Endothelial cell of umbilical vein (primary cell): ENCODE measurements at regions not wholly inside any gene's neighbourhood (a gene's known extent, or its start where the extent isn't known, plus 50 kb on each side); places are given as distances from the start of the nearest gene placed in this dataset.

Experiments
- BruUV-seq: library from RNA; stranded (reverse); fragments of 400-500 nt; replicated peaks from 2 replicates; lab custom pipeline; 2021; lab: Mats Ljungman, UMichigan
- CTCF ChIA-PET: fragments of 300-600, 350-600 bp; sonication (Branson Sonifier 250); formaldehyde crosslinking; loops from one replicate; lab custom pipeline; 2021; ENCODE audit warnings: antibody characterized with exemption, inconsistent platforms; lab: Charles Lee
- POLR2A ChIA-PET: fragments of 300-600, 350-600 bp; sonication (Branson Sonifier 250); formaldehyde crosslinking; loops from one replicate; lab custom pipeline; 2021; ENCODE audit warnings: antibody characterized with exemption, inconsistent platforms; lab: Charles Lee
- DNase-seq: peaks from one replicate; pipeline ENCODE4 v3.0.0-alpha.2; 2011; ENCODE audit warnings: low read depth, low spot score
- FAIRE-seq: peaks from 2 replicates; lab custom pipeline; 2011; peaks lifted over from hg19 to GRCh38; lab: Jason Lieb, UNC
- H2AFZ ChIP-seq: 2 replicates; pipeline ENCODE4 v1.6.0; 2012; ENCODE audit warnings: low read depth, low read length, control low read depth, inconsistent platforms
- H3K27ac ChIP-seq: 2 replicates; pipeline ENCODE4 v1.5.1; 2011; ENCODE audit warnings: low read depth, mild to moderate bottlenecking, control low read depth, low read length, moderate library complexity; ENCODE audit not compliant: insufficient read depth
- H3K27me3 ChIP-seq, 2 experiments: 2 replicates each; pipeline versions ENCODE4 v1.6.0 to v1.6.1; 2011; ENCODE audit warnings: low read length in 2 of 2, mixed read lengths in 1 of 2; ENCODE audit not compliant: control insufficient read depth in 2 of 2, insufficient read depth in 2 of 2
- H3K36me3 ChIP-seq, 2 experiments: 2 replicates in 1 of 2; 3 replicates in 1 of 2; pipeline ENCODE4 v1.5.1; 2011; ENCODE audit warnings: low read length in 2 of 2, mild to moderate bottlenecking in 1 of 2, moderate library complexity in 1 of 2; ENCODE audit not compliant: control insufficient read depth in 2 of 2, insufficient read depth in 2 of 2; ENCODE audit errors: extremely low read depth in 1 of 2
- H3K4me1 ChIP-seq: 3 replicates; pipeline ENCODE4 v1.5.1; 2011; ENCODE audit warnings: mild to moderate bottlenecking, low read length; ENCODE audit not compliant: control insufficient read depth, insufficient read depth; ENCODE audit errors: extremely low read depth
- H3K4me2 ChIP-seq: 2 replicates; pipeline ENCODE4 v1.6.1; 2011; ENCODE audit warnings: low read length, control low read depth, mixed read lengths; ENCODE audit not compliant: insufficient read depth
- H3K4me3 ChIP-seq, 3 experiments: fragments of 200-600 bp in 1 of 3; sonication (generic), shearing (Covaris generic) in 1 of 3; replicated peaks in 1 of 3; 2 replicates each; pipeline ENCODE4 v1.5.1; 2011 to 2016; ENCODE audit warnings: control low read depth in 3 of 3, low read length in 3 of 3, mild to moderate bottlenecking in 2 of 3, inconsistent platforms in 1 of 3, low read depth in 1 of 3, moderate library complexity in 1 of 3; ENCODE audit not compliant: insufficient read depth in 1 of 3
- H3K79me2 ChIP-seq: 2 replicates; pipeline ENCODE4 v1.6.0; 2012; ENCODE audit warnings: low read length, inconsistent platforms; ENCODE audit not compliant: control insufficient read depth, insufficient read depth
- H3K9ac ChIP-seq: replicated peaks from 2 replicates; pipeline ENCODE3; 2011; ENCODE audit warnings: low read length, control low read depth; ENCODE audit not compliant: insufficient read depth; ENCODE audit errors: extremely low read depth
- H3K9me1 ChIP-seq: replicated peaks from 3 replicates; pipeline ENCODE4 v1.6.0; 2011; ENCODE audit warnings: mild to moderate bottlenecking, low read length; ENCODE audit not compliant: control insufficient read depth, insufficient read depth; ENCODE audit errors: extremely low read depth
- H3K9me3 ChIP-seq: replicated peaks from 2 replicates; pipeline ENCODE4 v1.5.1; 2012; ENCODE audit warnings: low read length, inconsistent platforms; ENCODE audit not compliant: control insufficient read depth, insufficient read depth
- H4K20me1 ChIP-seq: replicated peaks from 2 replicates; pipeline ENCODE3; 2011; ENCODE audit warnings: mild to moderate bottlenecking, low read length; ENCODE audit not compliant: control insufficient read depth, insufficient read depth; ENCODE audit errors: extremely low read depth
- EZH2 ChIP-seq: IDR thresholded peaks from 2 replicates; pipeline ENCODE4 v1.6.1; 2012; ENCODE audit warnings: borderline replicate concordance, low read depth, mild to moderate bottlenecking, moderate library complexity, low read length, inconsistent platforms; ENCODE audit not compliant: severe bottlenecking
- FOS ChIP-seq: IDR thresholded peaks from 2 replicates; pipeline ENCODE4 v1.6.1; 2011; ENCODE audit warnings: mild to moderate bottlenecking, low read length, moderate library complexity, borderline replicate concordance; ENCODE audit not compliant: insufficient read depth
- GATA2 ChIP-seq: IDR thresholded peaks from 2 replicates; pipeline ENCODE4 v1.7.0; 2011; ENCODE audit warnings: low read depth, mild to moderate bottlenecking, moderate library complexity, mixed read lengths, low read length; ENCODE audit not compliant: insufficient read length, insufficient read depth
- JUN ChIP-seq: IDR thresholded peaks from 2 replicates; pipeline ENCODE4 v1.6.1; 2011; ENCODE audit warnings: borderline replicate concordance, low read depth; ENCODE audit not compliant: insufficient read length, insufficient read depth
- MYC ChIP-seq: IDR thresholded peaks from one replicate; pipeline ENCODE4 v1.6.1; 2011; ENCODE audit warnings: mild to moderate bottlenecking, low read depth, low read length
- POLR2A ChIP-seq: IDR thresholded peaks from 2 replicates; pipeline ENCODE4 v1.6.1; 2012; ENCODE audit warnings: low read depth, mild to moderate bottlenecking, control low read depth, low read length
- POLR2AphosphoS5 ChIP-seq: IDR thresholded peaks from 2 replicates; pipeline ENCODE4 v1.6.1; 2012; ENCODE audit warnings: low read depth, mild to moderate bottlenecking, control low read depth, low read length, moderate library complexity; ENCODE audit not compliant: insufficient read depth
- dilution Hi-C: fragments of 300-500 bp; cut with MboI; formaldehyde crosslinking; loops from one replicate; pipeline ENCODE4 v1.15.0; 2019; ENCODE audit warnings: low sequenced_read_pairs; ENCODE audit not compliant: extremely low pct_ligation_motif_present
- intact Hi-C: fragments of 100-400 bp; cut with micrococcal nuclease; formaldehyde crosslinking; loops from one replicate; pipeline ENCODE4 v1.10.0; 2022
- TF ChIP-seq, protein P1 (sequence below): IDR thresholded peaks from 2 replicates; pipeline ENCODE4 v1.6.1; 2011; ENCODE audit not compliant: insufficient read depth, insufficient read length
- TF ChIP-seq, protein P2 (sequence below), 2 donors: IDR thresholded peaks; 1 replicate in 1 of 2; 2 replicates in 1 of 2; pipeline ENCODE4 v1.5.1; 2011; ENCODE audit warnings: low read length in 2 of 2, mild to moderate bottlenecking in 2 of 2, moderate library complexity in 2 of 2, control low read depth in 1 of 2, inconsistent platforms in 1 of 2, low read depth in 1 of 2; ENCODE audit not compliant: insufficient read depth in 1 of 2; ENCODE audit errors: extremely low read depth in 1 of 2

DNA sequence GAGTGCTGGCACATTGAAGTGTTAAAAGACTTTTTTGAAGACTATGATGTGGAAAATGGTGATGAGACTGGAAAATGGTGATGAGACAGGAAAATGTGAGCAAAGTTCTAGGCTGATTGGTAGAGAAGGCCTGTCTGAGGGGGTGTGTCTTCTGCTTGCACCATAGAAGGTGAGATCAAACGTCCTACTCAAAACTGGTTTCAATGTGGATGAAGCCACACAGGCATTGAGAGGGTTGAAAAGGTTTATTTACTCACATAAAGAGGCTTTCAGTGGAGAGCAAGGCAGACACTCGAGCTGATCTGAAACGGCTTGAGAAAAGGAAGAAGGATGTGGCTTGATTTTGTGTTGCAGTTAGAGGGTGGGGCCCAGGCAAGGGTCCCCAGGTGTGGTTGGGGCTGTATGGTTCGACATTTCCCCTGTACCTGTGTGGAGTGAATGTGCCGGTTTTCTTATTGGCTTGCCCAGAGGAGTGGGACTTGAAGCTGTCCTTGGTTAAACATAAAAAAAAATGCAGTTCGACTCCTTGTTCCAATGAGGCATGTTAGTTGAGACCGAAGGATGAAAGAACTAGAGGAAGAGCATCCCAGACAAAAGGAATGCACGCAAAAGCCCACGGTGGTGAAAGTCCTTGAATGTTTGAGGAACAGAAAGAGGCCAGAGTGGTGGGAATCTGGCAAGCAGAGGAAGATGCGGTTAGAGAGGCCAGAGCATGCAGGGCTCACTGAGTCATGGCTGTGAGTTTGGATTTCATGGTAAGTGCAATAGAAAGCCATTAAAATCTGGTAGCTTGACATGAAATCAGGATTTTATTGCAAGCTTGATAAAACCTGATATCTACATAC lies 172.3 kb downstream of the EPM2A start:
- Histone ChIP-seq H2AFZ (no peak overlapping the region), H3K4me3 (no peak overlapping the region), H3K9me3 (no peaks in the 10 kb centered on the region), H3K36me3 (no peaks in the 10 kb centered on the region), H3K79me2 (no peaks in the 10 kb centered on the region), H4K20me1 (no peaks in the 10 kb centered on the region), H3K9me1 (no peaks in the 10 kb centered on the region), H3K27me3 (no peaks in the 10 kb centered on the region), H3K4me2 (no peak overlapping the region), H3K9ac (no peak overlapping the region), H3K4me1 (no peaks in the 10 kb centered on the region), H3K27ac (no peak overlapping the region)
- dilution Hi-C loops (no loop called here), intact Hi-C loops (no loop called here)
- DNase-seq (no peak), FAIRE-seq (no peak)
- ChIA-PET CTCF (interaction anchor here (0.8 kb wide), 1 partner anchor 17 kb away, joined by 4 read pairs; no protein-coding TSS in a partner anchor), POLR2A (no interaction called here)
- no peak for TF ChIP-seq POLR2A
- no peak for TF ChIP-seq JUN
- no peak for TF ChIP-seq FOS
- TF ChIP-seq POLR2AphosphoS5: no peak
- TF ChIP-seq, protein P1, sequence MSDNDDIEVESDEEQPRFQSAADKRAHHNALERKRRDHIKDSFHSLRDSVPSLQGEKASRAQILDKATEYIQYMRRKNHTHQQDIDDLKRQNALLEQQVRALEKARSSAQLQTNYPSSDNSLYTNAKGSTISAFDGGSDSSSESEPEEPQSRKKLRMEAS: no peak
- no peak for TF ChIP-seq GATA2
- TF ChIP-seq, protein P2, sequence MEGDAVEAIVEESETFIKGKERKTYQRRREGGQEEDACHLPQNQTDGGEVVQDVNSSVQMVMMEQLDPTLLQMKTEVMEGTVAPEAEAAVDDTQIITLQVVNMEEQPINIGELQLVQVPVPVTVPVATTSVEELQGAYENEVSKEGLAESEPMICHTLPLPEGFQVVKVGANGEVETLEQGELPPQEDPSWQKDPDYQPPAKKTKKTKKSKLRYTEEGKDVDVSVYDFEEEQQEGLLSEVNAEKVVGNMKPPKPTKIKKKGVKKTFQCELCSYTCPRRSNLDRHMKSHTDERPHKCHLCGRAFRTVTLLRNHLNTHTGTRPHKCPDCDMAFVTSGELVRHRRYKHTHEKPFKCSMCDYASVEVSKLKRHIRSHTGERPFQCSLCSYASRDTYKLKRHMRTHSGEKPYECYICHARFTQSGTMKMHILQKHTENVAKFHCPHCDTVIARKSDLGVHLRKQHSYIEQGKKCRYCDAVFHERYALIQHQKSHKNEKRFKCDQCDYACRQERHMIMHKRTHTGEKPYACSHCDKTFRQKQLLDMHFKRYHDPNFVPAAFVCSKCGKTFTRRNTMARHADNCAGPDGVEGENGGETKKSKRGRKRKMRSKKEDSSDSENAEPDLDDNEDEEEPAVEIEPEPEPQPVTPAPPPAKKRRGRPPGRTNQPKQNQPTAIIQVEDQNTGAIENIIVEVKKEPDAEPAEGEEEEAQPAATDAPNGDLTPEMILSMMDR (IDR thresholded peaks at IDR 0.05; ENCODE audit: extremely low read depth in 1 of 2, insufficient read depth in 1 of 2, low read depth in 1 of 2, low read length in 2 of 2): no peak
- no peak for TF ChIP-seq EZH2
- TF ChIP-seq MYC: no peak
- no TSS peak for BruUV-seq
